CD8-positive, alpha-beta memory T cell (primary cell): ENCODE measurements at regions not wholly inside any gene's neighbourhood (a gene's known extent, or its start where the extent isn't known, plus 50 kb on each side); places are given as distances from the start of the nearest gene placed in this dataset.

Experiments
- CTCF ChIA-PET: fragments of 350-600 bp; sonication (Branson Sonifier 250); formaldehyde crosslinking; loops from one replicate; lab custom pipeline; 2021; ENCODE audit warnings: antibody characterized with exemption; lab: Charles Lee
- POLR2A ChIA-PET: fragments of 350-600 bp; sonication (Branson Sonifier 250); formaldehyde crosslinking; loops from one replicate; lab custom pipeline; 2021; ENCODE audit warnings: antibody characterized with exemption; lab: Charles Lee
- DNase-seq, 5 donors: peaks; one replicate each; pipeline versions ENCODE4 v3.0.0 to v3.0.0-alpha.2; 2020 to 2022; ENCODE audit warnings: mixed read lengths in 1 of 5
- H3K27ac ChIP-seq: one replicate; pipeline ENCODE4 v1.7.0; 2013; ENCODE audit warnings: low read depth, mild to moderate bottlenecking, low read length, moderate library complexity
- H3K27me3 ChIP-seq: 2 replicates; pipeline ENCODE4 v1.7.0; 2013; ENCODE audit warnings: low read length, mild to moderate bottlenecking; ENCODE audit not compliant: insufficient read depth, poor library complexity, severe bottlenecking
- H3K36me3 ChIP-seq: 2 replicates; pipeline ENCODE4 v1.7.0; 2013; ENCODE audit warnings: mild to moderate bottlenecking, low read length, moderate library complexity; ENCODE audit not compliant: insufficient read depth
- H3K4me1 ChIP-seq: 2 replicates; pipeline ENCODE4 v1.7.0; 2013; ENCODE audit warnings: mild to moderate bottlenecking, low read length, moderate library complexity; ENCODE audit not compliant: insufficient read depth
- H3K4me3 ChIP-seq: 2 replicates; pipeline ENCODE4 v1.7.0; 2013; ENCODE audit warnings: mild to moderate bottlenecking, low read length
- H3K9me3 ChIP-seq: 2 replicates; pipeline ENCODE4 v1.7.0; 2013; ENCODE audit warnings: mild to moderate bottlenecking, low read length
- H3K27ac Mint-ChIP-seq, 8 donors: one replicate each; pipeline ENCODE4 v1.8.0; 2020 to 2021; ENCODE audit warnings: mixed read lengths in 8 of 8, mild to moderate bottlenecking in 6 of 8, inconsistent platforms in 3 of 8, moderate library complexity in 3 of 8
- H3K27me3 Mint-ChIP-seq, 2 donors: one replicate each; pipeline ENCODE4 v1.8.0; 2020 to 2021; ENCODE audit warnings: mixed read lengths in 2 of 2, mild to moderate bottlenecking in 1 of 2, moderate library complexity in 1 of 2
- H3K36me3 Mint-ChIP-seq, 3 donors: one replicate each; pipeline ENCODE4 v1.8.0; 2020 to 2021; ENCODE audit warnings: mixed read lengths in 3 of 3, inconsistent platforms in 1 of 3, mild to moderate bottlenecking in 1 of 3
- H3K4me1 Mint-ChIP-seq, 3 donors: one replicate each; pipeline ENCODE4 v1.8.0; 2020 to 2021; ENCODE audit warnings: mixed read lengths in 3 of 3, inconsistent platforms in 1 of 3, mild to moderate bottlenecking in 1 of 3
- H3K4me3 Mint-ChIP-seq, 7 donors: one replicate each; pipeline ENCODE4 v1.8.0; 2020 to 2021; ENCODE audit warnings: mixed read lengths in 7 of 7, mild to moderate bottlenecking in 6 of 7, moderate library complexity in 4 of 7, inconsistent platforms in 2 of 7
- H3K9me3 Mint-ChIP-seq, 5 donors: one replicate each; pipeline ENCODE4 v1.8.0; 2020 to 2022; ENCODE audit warnings: mixed read lengths in 5 of 5, mild to moderate bottlenecking in 3 of 5, moderate library complexity in 2 of 5, inconsistent platforms in 1 of 5

GRCh38 chr13:89695343-89696257, 1651.9 kb upstream of the MIR17HG start:
- no peaks in the 10 kb centered on the region for H3K36me3 Mint-ChIP-seq
- H3K9me3 Mint-ChIP-seq: peaks cover 0 to 35% (median 12%) of the 10 kb centered on the region in 5 donors
- ChIA-PET POLR2A (no interaction called here), CTCF (no interaction called here)
- no peak overlapping the region for H3K4me3 ChIP-seq
- H3K27ac Mint-ChIP-seq: no peak overlapping the region
- H3K9me3 ChIP-seq: no peaks in the 10 kb centered on the region
- H3K4me1 Mint-ChIP-seq: no peaks in the 10 kb centered on the region
- no peak overlapping the region for H3K4me3 Mint-ChIP-seq
- no peaks in the 10 kb centered on the region for H3K4me1 ChIP-seq
- DNase-seq: no peak
- no peaks in the 10 kb centered on the region for H3K27me3 ChIP-seq
- no peaks in the 10 kb centered on the region for H3K36me3 ChIP-seq
- no peak overlapping the region for H3K27ac ChIP-seq
- H3K27me3 Mint-ChIP-seq: no peaks in the 10 kb centered on the region

DNA sequence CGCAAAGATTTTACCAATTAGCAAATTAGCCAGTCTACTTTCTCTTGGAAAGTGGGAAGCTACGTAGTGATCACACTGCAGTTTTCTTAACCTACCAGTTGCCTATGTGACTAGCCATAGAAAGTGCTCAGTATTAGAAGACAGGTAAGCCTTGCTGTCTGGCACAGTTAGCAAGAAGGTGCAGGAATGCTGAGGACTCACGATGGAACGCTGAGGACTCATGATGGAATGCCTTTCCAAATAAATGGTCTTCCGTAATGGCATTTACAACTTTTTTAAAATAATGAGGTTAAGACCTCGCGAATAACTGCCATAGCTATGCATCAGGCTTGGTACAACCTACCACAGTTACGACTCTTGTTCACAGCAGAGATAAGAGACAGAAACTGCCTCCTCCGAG, 1645.6 kb upstream of the MIR17HG start:
- POLR2A ChIA-PET: no interaction called here
- Histone ChIP-seq H3K27me3 (no peaks in the 10 kb centered on the region), H3K27ac (no peak overlapping the region), H3K4me3 (no peak overlapping the region), H3K36me3 (no peaks in the 10 kb centered on the region), H3K9me3 (no peaks in the 10 kb centered on the region), H3K4me1 (no peaks in the 10 kb centered on the region)
- Mint-ChIP-seq H3K4me1 (no peaks in the 10 kb centered on the region), H3K4me3 (no peak overlapping the region), H3K36me3 (no peaks in the 10 kb centered on the region), H3K9me3 (peaks cover 1 to 18% (median 9%) of the 10 kb centered on the region in 5 donors), H3K27me3 (no peaks in the 10 kb centered on the region), H3K27ac (no peak overlapping the region)
- DNase-seq: no peak
- CTCF ChIA-PET: no interaction called here

DNA sequence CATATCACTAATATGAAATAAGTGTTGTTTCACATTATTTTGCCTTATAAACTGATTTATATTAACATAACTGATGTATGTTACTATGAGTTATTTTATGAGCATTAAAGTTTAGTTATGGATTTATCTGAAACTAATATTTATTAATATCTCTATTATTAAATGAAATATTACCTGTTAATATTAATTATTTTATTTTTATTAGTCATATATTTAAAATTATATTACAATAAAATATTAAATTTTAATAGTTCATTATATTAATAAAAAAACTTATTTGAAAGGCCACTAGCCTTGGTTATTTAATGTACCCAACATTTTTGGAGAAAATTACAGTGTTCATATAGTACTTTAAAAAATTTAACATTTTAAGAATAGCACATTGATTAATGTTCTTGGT, 1643.4 kb upstream of the MIR17HG start:
- H3K9me3 Mint-ChIP-seq: peaks cover 1 to 16% (median 6%) of the 10 kb centered on the region in 5 donors
- H3K4me3 Mint-ChIP-seq: no peak overlapping the region
- no peak for DNase-seq
- no peaks in the 10 kb centered on the region for H3K27me3 Mint-ChIP-seq
- Histone ChIP-seq H3K4me1 (no peaks in the 10 kb centered on the region), H3K27me3 (no peaks in the 10 kb centered on the region), H3K27ac (no peak overlapping the region), H3K9me3 (no peaks in the 10 kb centered on the region), H3K36me3 (no peaks in the 10 kb centered on the region), H3K4me3 (no peak overlapping the region)
- CTCF ChIA-PET: no interaction called here
- H3K4me1 Mint-ChIP-seq: no peaks in the 10 kb centered on the region
- no peak overlapping the region for H3K27ac Mint-ChIP-seq
- H3K36me3 Mint-ChIP-seq: no peaks in the 10 kb centered on the region
- POLR2A ChIA-PET: no interaction called here

GRCh38 chr13:89708013-89708412, 1639.5 kb upstream of the MIR17HG start:
- no peak for DNase-seq
- CTCF ChIA-PET: no interaction called here
- Mint-ChIP-seq H3K4me3 (no peak overlapping the region), H3K36me3 (no peaks in the 10 kb centered on the region), H3K27ac (no peak overlapping the region), H3K4me1 (no peaks in the 10 kb centered on the region), H3K27me3 (no peaks in the 10 kb centered on the region), H3K9me3 (peaks cover 0 to 21% (median 8%) of the 10 kb centered on the region in 5 donors)
- no peak overlapping the region for H3K27ac ChIP-seq
- no peaks in the 10 kb centered on the region for H3K9me3 ChIP-seq
- no peak overlapping the region for H3K4me3 ChIP-seq
- no peaks in the 10 kb centered on the region for H3K4me1 ChIP-seq
- POLR2A ChIA-PET: no interaction called here
- H3K36me3 ChIP-seq: no peaks in the 10 kb centered on the region
- no peaks in the 10 kb centered on the region for H3K27me3 ChIP-seq

DNA sequence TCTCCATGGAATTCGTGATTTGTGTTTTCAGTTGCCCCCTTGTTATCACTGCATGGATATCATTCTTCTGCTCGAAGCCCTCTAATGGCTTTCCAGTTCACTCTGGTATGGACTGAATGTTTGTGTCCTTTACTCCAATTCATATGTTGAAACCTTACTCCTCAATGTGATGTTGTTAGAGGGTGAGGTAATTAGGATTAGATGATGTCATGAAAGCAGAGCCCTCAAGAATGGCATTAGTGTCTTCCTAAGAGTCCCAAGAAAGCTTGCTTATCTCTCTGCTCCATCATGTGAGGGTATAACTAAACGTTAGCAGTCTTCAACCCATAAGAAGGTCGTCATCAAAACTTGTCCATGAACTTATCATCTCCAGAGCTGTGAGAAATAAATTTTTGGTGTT, 1626.3 kb upstream of the MIR17HG start:
- DNase-seq: no peak
- Histone ChIP-seq H3K4me1 (no peaks in the 10 kb centered on the region), H3K4me3 (no peak overlapping the region), H3K27ac (no peak overlapping the region), H3K36me3 (no peaks in the 10 kb centered on the region), H3K27me3 (no peaks in the 10 kb centered on the region), H3K9me3 (no peaks in the 10 kb centered on the region)
- ChIA-PET CTCF (no interaction called here), POLR2A (no interaction called here)
- H3K27me3 Mint-ChIP-seq: no peaks in the 10 kb centered on the region
- no peak overlapping the region for H3K4me3 Mint-ChIP-seq
- peaks cover 9 to 28% (median 14%) of the 10 kb centered on the region in 5 donors for H3K9me3 Mint-ChIP-seq
- H3K27ac Mint-ChIP-seq: no peak overlapping the region
- H3K4me1 Mint-ChIP-seq: no peaks in the 10 kb centered on the region
- no peaks in the 10 kb centered on the region for H3K36me3 Mint-ChIP-seq

- no peaks in the 10 kb centered on the region for H3K4me1 ChIP-seq
- no peaks in the 10 kb centered on the region for H3K9me3 ChIP-seq
- no peak overlapping the region for H3K27ac ChIP-seq
- H3K4me3 ChIP-seq: no peak overlapping the region
- no peak overlapping the region for H3K4me3 Mint-ChIP-seq
- peaks cover 2 to 21% (median 12%) of the 10 kb centered on the region in 5 donors for H3K9me3 Mint-ChIP-seq
- no peak for DNase-seq
- H3K36me3 ChIP-seq: no peaks in the 10 kb centered on the region
- H3K27me3 Mint-ChIP-seq: no peaks in the 10 kb centered on the region
- H3K36me3 Mint-ChIP-seq: no peaks in the 10 kb centered on the region
- no peaks in the 10 kb centered on the region for H3K4me1 Mint-ChIP-seq
- H3K27ac Mint-ChIP-seq: no peak overlapping the region
- ChIA-PET CTCF (no interaction called here), POLR2A (no interaction called here)
- no peaks in the 10 kb centered on the region for H3K27me3 ChIP-seq
Measured at GRCh38 chr13:89726690-89727435, 1620.6 kb upstream of the MIR17HG start.

GRCh38 chr13:89733829-89734228, 1613.7 kb upstream of the MIR17HG start:
- CTCF ChIA-PET: no interaction called here
- Mint-ChIP-seq H3K4me3 (no peak overlapping the region), H3K27me3 (no peaks in the 10 kb centered on the region), H3K27ac (no peak overlapping the region), H3K9me3 (peaks cover 2 to 29% (median 5%) of the 10 kb centered on the region in 5 donors), H3K4me1 (no peaks in the 10 kb centered on the region), H3K36me3 (no peaks in the 10 kb centered on the region)
- H3K4me1 ChIP-seq: no peaks in the 10 kb centered on the region
- H3K4me3 ChIP-seq: no peak overlapping the region
- POLR2A ChIA-PET: no interaction called here
- no peak overlapping the region for H3K27ac ChIP-seq
- no peaks in the 10 kb centered on the region for H3K27me3 ChIP-seq
- no peaks in the 10 kb centered on the region for H3K9me3 ChIP-seq
- no peak for DNase-seq
- no peaks in the 10 kb centered on the region for H3K36me3 ChIP-seq

- peaks cover 0 to 28% (median 7%) of the 10 kb centered on the region in 5 donors for H3K9me3 Mint-ChIP-seq
- no peak for DNase-seq
- Histone ChIP-seq H3K4me3 (no peak overlapping the region), H3K4me1 (no peaks in the 10 kb centered on the region), H3K27ac (no peak overlapping the region), H3K9me3 (no peaks in the 10 kb centered on the region), H3K27me3 (no peaks in the 10 kb centered on the region), H3K36me3 (no peaks in the 10 kb centered on the region)
- H3K36me3 Mint-ChIP-seq: no peaks in the 10 kb centered on the region
- no peaks in the 10 kb centered on the region for H3K4me1 Mint-ChIP-seq
- ChIA-PET CTCF (no interaction called here), POLR2A (no interaction called here)
- H3K27ac Mint-ChIP-seq: no peak overlapping the region
- H3K4me3 Mint-ChIP-seq: no peak overlapping the region
- no peaks in the 10 kb centered on the region for H3K27me3 Mint-ChIP-seq
Measured at GRCh38 chr13:89737051-89737450, 1610.4 kb upstream of the MIR17HG start.
